ENCODE measurements at regions not wholly inside any gene's neighbourhood (a gene's known extent, or its start where the extent isn't known, plus 50 kb on each side); places are given as distances from the start of the nearest gene placed in this dataset.

DNA sequence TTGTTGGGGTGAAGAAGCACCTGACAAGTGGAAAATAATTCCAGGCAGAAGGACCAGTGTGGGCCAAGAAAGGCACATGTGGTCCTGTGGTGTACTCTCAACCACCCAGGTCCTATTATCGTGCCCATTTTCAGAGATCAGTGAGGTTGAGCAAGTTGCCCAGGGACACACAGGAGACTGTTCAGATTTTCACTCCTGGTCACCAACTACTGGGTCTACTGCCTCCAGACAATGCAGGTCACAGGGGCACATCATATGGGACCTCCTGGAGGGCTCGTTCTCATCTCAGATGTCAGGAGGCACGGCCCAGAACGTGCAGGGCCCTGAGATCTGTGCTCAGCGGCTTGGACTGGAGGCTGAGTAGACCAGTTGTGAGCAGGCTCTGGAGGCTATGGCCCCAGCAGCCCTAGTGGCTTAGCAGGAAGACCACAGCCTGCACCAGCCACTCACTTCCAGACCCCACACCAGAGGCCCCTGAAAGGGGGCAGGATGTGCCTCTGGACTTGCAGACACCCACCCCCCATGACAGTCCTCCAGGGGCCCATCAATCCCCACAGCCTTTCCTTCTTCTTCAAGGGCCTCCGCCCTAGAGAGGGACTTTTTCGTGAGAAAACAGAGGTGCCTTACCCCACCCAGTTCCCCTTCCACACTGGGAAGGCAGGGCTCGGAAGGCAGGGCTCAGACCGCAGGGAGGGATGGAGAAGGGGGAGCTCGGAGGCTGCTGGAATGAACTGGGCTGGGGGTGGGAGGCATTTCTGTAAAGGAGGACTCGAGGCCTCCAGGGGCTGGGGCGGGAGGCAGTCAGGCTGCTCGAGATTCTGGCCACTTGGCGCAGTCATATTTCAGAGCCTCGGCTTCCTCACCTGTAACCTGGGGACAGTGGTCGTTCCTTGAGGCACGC, 82.7 kb upstream of the NEURL1B start:
- Histone ChIP-seq H4K20me1 (ENCODE audit: control insufficient read depth, insufficient read depth) (no peaks in the 10 kb centered on the region), H2AFZ (ENCODE audit: control insufficient read depth, low read depth, low read length) (no peak overlapping the region), H3K9me3 (replicated peaks; ENCODE audit: control insufficient read depth, insufficient read depth, low read length) (no peaks in the 10 kb centered on the region), H3K27me3 (replicated peaks in 1 of 2; ENCODE audit: control insufficient read depth in 2 of 2, insufficient read depth in 2 of 2, low read length in 1 of 2) (peaks cover 6 to 8% of the 10 kb centered on the region in 2 experiments), H3K4me3 (no peak overlapping the region), H3K4me1 (ENCODE audit: control insufficient read depth, insufficient read depth, low read length) (no peaks in the 10 kb centered on the region), H3K4me2 (ENCODE audit: control insufficient read depth, insufficient read depth) (no peak overlapping the region), H3K36me3 (ENCODE audit: control insufficient read depth in 2 of 2, insufficient read depth in 2 of 2, low read length in 1 of 2) (no peaks in the 10 kb centered on the region), H3K79me2 (ENCODE audit: control insufficient read depth, insufficient read depth, low read length) (no peaks in the 10 kb centered on the region), H3K9ac (ENCODE audit: control insufficient read depth, insufficient read depth, low read length) (no peak overlapping the region), H3K27ac (ENCODE audit: control insufficient read depth, insufficient read depth) (no peak overlapping the region)
- SMC1A ChIA-PET (ENCODE audit: uncharacterized antibody, unreplicated experiment) = no interaction called here
- no peak for TF ChIP-seq ATF2 (IDR thresholded peaks at IDR 0.05; ENCODE audit: low read length)
- TF ChIP-seq ZBTB11 (CRISPR knock-in tag; IDR thresholded peaks at IDR 0.05) = no peak
- TF ChIP-seq ZBED1 (IDR thresholded peaks at IDR 0.05; ENCODE audit: borderline replicate concordance) = no peak
- TF ChIP-seq, protein P1, sequence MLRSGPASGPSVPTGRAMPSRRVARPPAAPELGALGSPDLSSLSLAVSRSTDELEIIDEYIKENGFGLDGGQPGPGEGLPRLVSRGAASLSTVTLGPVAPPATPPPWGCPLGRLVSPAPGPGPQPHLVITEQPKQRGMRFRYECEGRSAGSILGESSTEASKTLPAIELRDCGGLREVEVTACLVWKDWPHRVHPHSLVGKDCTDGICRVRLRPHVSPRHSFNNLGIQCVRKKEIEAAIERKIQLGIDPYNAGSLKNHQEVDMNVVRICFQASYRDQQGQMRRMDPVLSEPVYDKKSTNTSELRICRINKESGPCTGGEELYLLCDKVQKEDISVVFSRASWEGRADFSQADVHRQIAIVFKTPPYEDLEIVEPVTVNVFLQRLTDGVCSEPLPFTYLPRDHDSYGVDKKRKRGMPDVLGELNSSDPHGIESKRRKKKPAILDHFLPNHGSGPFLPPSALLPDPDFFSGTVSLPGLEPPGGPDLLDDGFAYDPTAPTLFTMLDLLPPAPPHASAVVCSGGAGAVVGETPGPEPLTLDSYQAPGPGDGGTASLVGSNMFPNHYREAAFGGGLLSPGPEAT (IDR thresholded peaks at IDR 0.05; ENCODE audit: low read depth) = no peak
- TF ChIP-seq TCF3 (IDR thresholded peaks at IDR 0.05; ENCODE audit: borderline replicate concordance, insufficient read depth, low read depth, low read length) = no peak
- TF ChIP-seq TCF12 (IDR thresholded peaks at IDR 0.05; ENCODE audit: low read depth, low read length) = no peak
- no peak for TF ChIP-seq POU2F2 (IDR thresholded peaks at IDR 0.05; ENCODE audit: borderline replicate concordance, low read depth, low read length)
- TF ChIP-seq MYC (IDR thresholded peaks at IDR 0.05; ENCODE audit: insufficient read depth, insufficient read length, insufficient replicate concordance, low read length, severe bottlenecking) = no peak
- TF ChIP-seq RB1 (IDR thresholded peaks at IDR 0.05; ENCODE audit: borderline replicate concordance) = no peak
- TF ChIP-seq, protein P2, sequence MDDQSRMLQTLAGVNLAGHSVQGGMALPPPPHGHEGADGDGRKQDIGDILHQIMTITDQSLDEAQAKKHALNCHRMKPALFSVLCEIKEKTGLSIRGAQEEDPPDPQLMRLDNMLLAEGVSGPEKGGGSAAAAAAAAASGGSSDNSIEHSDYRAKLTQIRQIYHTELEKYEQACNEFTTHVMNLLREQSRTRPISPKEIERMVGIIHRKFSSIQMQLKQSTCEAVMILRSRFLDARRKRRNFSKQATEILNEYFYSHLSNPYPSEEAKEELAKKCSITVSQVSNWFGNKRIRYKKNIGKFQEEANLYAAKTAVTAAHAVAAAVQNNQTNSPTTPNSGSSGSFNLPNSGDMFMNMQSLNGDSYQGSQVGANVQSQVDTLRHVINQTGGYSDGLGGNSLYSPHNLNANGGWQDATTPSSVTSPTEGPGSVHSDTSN (IDR thresholded peaks at IDR 0.05; ENCODE audit: insufficient replicate concordance, low read depth, low read length) = no peak
- TF ChIP-seq GATAD2B (conservative IDR thresholded peaks at IDR 0.05; ENCODE audit: low read depth) = no peak
- no peak for TF ChIP-seq ESRRA (IDR thresholded peaks at IDR 0.05; ENCODE audit: low read length)
- TF ChIP-seq SMC3 (IDR thresholded peaks at IDR 0.05; ENCODE audit: borderline replicate concordance, low read length) = no peak
- no peak for TF ChIP-seq HCFC1 (IDR thresholded peaks at IDR 0.05; ENCODE audit: low read length)
- no peak for TF ChIP-seq USF1 (IDR thresholded peaks at IDR 0.05; ENCODE audit: borderline replicate concordance, extremely low read length, insufficient read depth, low read depth, low read length)
- POLR2A ChIA-PET = no interaction called here
- in situ Hi-C loops (cut with MboI) (no loop called here), intact Hi-C loops (cut with micrococcal nuclease; ENCODE audit: unreplicated experiment) (no loop called here)
- BruUV-seq (replicated peaks) = no TSS peak
- ATAC-seq = no peak
- CTCF ChIA-PET = no interaction called here
- RAD21 ChIA-PET (ENCODE audit: unreplicated experiment) = no interaction called here
- DNase-seq (ENCODE audit: low read depth, low spot score) = no peak
- no peak for FAIRE-seq
- 13% methylated on average over 17 of the region's 17 CpGs for WGBS (ENCODE audit: insufficient coverage, insufficient replicate concordance, low lambda C conversion rate, missing lambda C conversion rate)

All from GM12878 (cell line).